Brain microvascular endothelial cell (primary cell): ENCODE measurements at regions not wholly inside any gene's neighbourhood (a gene's known extent, or its start where the extent isn't known, plus 50 kb on each side); places are given as distances from the start of the nearest gene placed in this dataset.

Experiments used
- DNase-seq: peaks from one replicate; pipeline ENCODE4 v3.0.0-alpha.2; 2020
- H3K27ac ChIP-seq: fragments of 250-450 bp; sonication (Bioruptor Pico); 2 replicates; pipeline ENCODE4 v1.5.1; 2020; ENCODE audit warnings: mild to moderate bottlenecking, moderate library complexity
- H3K27me3 ChIP-seq: fragments of 250-450 bp; sonication (Bioruptor Pico); replicated peaks from 2 replicates; pipeline ENCODE4 v1.5.1; 2020; ENCODE audit warnings: mild to moderate bottlenecking
- H3K36me3 ChIP-seq: fragments of 250-450 bp; sonication (Bioruptor Pico); replicated peaks from 2 replicates; pipeline ENCODE4 v1.5.1; 2020; ENCODE audit warnings: mild to moderate bottlenecking
- H3K4me3 ChIP-seq: 2 replicates; pipeline ENCODE4 v1.5.1; 2011; ENCODE audit warnings: low read depth, mild to moderate bottlenecking, control low read depth, low read length, moderate library complexity
- in situ Hi-C: cut with HindIII; loops from 2 replicates; pipeline ENCODE4 v1.10.0; 2017; ENCODE audit warnings: low sequenced_read_pairs, low pct_ligation_motif_present
- TF ChIP-seq, protein P1 (sequence below): IDR thresholded peaks from 2 replicates; pipeline ENCODE4 v1.5.1; 2011; ENCODE audit warnings: low read depth, mild to moderate bottlenecking, moderate library complexity, low read length, control low read depth, inconsistent platforms; ENCODE audit errors: missing control alignments

DNA sequence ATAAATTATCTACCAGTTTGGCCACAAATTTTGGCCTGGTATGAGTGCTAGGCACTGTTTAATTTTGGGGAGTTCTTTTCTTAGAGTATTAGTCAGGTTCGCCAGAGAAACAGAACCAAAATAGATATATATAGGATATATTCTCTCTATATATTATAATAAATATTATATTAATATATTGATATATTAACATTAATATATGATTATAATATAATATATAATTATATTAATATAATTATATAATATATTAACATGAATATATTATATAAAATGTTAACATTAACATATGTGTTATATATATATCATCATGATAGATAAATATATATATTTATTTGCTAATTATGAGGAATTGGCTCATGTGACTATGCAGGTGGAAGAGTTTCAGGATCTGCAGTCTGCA lies 137.8 kb upstream of the CHRNA7 start:
- H3K27ac ChIP-seq: no peak overlapping the region
- TF ChIP-seq, protein P1, sequence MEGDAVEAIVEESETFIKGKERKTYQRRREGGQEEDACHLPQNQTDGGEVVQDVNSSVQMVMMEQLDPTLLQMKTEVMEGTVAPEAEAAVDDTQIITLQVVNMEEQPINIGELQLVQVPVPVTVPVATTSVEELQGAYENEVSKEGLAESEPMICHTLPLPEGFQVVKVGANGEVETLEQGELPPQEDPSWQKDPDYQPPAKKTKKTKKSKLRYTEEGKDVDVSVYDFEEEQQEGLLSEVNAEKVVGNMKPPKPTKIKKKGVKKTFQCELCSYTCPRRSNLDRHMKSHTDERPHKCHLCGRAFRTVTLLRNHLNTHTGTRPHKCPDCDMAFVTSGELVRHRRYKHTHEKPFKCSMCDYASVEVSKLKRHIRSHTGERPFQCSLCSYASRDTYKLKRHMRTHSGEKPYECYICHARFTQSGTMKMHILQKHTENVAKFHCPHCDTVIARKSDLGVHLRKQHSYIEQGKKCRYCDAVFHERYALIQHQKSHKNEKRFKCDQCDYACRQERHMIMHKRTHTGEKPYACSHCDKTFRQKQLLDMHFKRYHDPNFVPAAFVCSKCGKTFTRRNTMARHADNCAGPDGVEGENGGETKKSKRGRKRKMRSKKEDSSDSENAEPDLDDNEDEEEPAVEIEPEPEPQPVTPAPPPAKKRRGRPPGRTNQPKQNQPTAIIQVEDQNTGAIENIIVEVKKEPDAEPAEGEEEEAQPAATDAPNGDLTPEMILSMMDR: no peak
- in situ Hi-C loops: no loop called here
- H3K36me3 ChIP-seq: no peaks in the 10 kb centered on the region
- no peak overlapping the region for H3K4me3 ChIP-seq
- H3K27me3 ChIP-seq: no peaks in the 10 kb centered on the region
- DNase-seq: no peak

DNA sequence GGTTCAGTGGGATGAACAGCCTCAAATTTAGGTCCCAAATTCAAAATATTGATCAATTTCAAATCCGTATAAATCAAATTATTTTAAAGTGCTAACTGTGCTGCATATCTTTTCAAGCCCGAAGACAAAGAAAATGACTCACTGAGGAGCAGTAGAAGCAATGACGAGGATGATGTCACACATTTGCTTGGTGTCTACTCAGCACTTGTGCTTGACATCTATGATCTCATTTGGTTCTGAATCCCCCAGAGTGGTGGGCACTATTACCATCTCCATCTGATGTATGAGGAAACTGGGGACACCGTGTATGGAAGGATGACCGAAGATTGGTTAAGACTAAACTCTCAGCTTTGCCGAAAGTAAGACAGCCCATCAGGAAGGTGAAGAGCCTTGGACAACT lies 136.5 kb upstream of the CHRNA7 start:
- no peak overlapping the region for H3K27ac ChIP-seq
- no peaks in the 10 kb centered on the region for H3K36me3 ChIP-seq
- H3K27me3 ChIP-seq: no peaks in the 10 kb centered on the region
- H3K4me3 ChIP-seq: no peak overlapping the region
- DNase-seq: no peak
- in situ Hi-C loops: no loop called here
- TF ChIP-seq, protein P1: no peak

DNA sequence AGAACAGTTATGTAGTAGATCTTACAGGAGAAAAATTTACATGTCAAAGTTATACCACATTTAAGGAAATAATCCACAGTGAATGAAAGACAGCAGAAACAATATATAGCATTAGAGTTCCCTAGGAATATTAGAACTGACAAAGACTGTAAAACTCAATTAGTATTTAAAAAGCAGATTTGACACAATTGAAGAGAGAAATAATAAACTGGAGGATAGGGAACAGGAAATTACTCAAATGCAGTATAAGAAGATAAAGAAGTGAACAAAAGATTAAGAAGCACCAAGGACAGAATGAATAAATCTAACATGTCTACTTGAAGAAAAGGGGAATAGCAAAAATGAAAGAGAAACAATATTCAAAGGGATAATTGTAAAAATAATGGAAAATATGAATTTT lies 132.6 kb upstream of the CHRNA7 start:
- H3K36me3 ChIP-seq: no peaks in the 10 kb centered on the region
- no peak overlapping the region for H3K4me3 ChIP-seq
- in situ Hi-C loops: no loop called here
- DNase-seq: no peak
- H3K27me3 ChIP-seq: no peaks in the 10 kb centered on the region
- no peak overlapping the region for H3K27ac ChIP-seq
- TF ChIP-seq, protein P1: no peak

DNA sequence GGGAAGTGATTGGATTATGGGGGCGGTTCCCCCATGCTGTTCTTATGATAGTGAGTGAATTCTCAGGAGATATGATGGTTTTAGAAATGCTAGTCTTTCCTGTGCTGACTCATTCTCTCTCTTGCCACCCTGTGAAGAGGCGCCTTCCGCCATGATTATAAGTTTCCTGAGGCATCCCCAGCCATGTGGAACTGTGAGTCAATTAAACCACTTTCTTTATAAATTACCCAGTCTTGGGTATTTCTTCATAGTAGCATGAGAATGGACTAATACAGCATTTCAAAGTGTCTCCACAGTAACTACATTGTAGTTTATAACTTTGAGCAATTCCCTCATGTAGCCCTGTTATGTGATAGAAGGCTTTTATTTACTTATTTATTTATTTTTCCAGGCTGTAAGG lies 128.8 kb upstream of the CHRNA7 start:
- Histone ChIP-seq H3K27ac (no peak overlapping the region), H3K27me3 (no peaks in the 10 kb centered on the region), H3K4me3 (no peak overlapping the region), H3K36me3 (no peaks in the 10 kb centered on the region)
- TF ChIP-seq, protein P1: no peak
- in situ Hi-C loops: no loop called here
- DNase-seq: no peak

DNA sequence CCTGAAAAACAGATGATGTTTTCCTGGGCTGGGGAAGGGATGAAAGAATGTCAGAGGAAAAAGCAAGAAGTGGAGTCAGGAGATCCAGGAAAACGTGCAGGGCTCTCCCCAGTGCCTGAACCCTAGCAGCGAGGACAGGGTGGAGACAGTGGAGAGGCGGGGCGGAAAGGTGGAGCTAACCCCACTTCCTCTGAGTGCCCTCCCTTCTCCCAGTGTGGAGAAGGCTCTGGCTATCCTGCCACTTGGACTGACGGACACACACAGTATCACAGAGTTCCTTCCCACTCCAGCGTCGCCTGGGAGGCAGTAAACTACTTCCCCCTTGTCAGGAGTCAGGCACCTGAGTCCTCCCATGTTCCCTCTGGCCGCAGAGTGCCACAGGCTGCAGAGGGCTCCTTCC lies 125.3 kb upstream of the CHRNA7 start:
- no peaks in the 10 kb centered on the region for H3K36me3 ChIP-seq
- H3K27ac ChIP-seq: no peak overlapping the region
- in situ Hi-C loops: no loop called here
- no peak overlapping the region for H3K4me3 ChIP-seq
- no peaks in the 10 kb centered on the region for H3K27me3 ChIP-seq
- TF ChIP-seq, protein P1: no peak
- DNase-seq: no peak

DNA sequence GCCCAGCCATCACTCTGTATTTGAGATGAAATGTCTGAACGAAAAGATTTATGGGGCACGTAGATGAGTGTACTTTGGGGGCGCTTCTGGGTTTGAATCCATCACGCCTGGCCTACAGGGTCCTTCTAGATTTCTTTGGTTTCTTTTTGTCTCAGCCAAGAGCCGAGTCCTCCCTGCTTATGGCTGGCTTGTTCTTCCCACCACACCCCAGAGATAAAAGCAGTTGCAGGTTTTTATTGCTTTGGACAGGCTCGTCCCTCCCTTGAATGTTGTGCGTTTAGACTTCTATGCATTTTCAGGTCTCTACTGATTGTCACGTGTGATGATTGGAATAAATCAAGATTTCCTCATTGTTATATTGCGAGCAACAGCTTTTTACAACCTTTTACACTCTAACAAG lies 104.8 kb upstream of the CHRNA7 start:
- no peak overlapping the region for H3K27ac ChIP-seq
- TF ChIP-seq, protein P1: no peak
- in situ Hi-C loops: no loop called here
- H3K27me3 ChIP-seq: no peaks in the 10 kb centered on the region
- no peaks in the 10 kb centered on the region for H3K36me3 ChIP-seq
- DNase-seq: no peak
- no peak overlapping the region for H3K4me3 ChIP-seq
